ENCODE measurements at regions not wholly inside any gene's neighbourhood (a gene's known extent, or its start where the extent isn't known, plus 50 kb on each side); places are given as distances from the start of the nearest gene placed in this dataset.

- ATAC-seq (no peak), FAIRE-seq (no peak), DNase-seq (ENCODE audit: low read depth, low spot score) (no peak)
- WGBS (ENCODE audit: insufficient coverage, insufficient replicate concordance, low lambda C conversion rate, missing lambda C conversion rate), result 18% methylated on average over 1 of the region's 1 CpG
- ChIA-PET CTCF (no interaction called here), RAD21 (ENCODE audit: unreplicated experiment) (no interaction called here), SMC1A (ENCODE audit: uncharacterized antibody, unreplicated experiment) (no interaction called here), POLR2A (no interaction called here)
- intact Hi-C loops (cut with micrococcal nuclease; ENCODE audit: unreplicated experiment) (no loop called here), in situ Hi-C loops (cut with MboI) (no loop called here)
- Histone ChIP-seq H3K9ac (ENCODE audit: control insufficient read depth, insufficient read depth, low read length) (no peak overlapping the region), H3K27me3 (replicated peaks in 1 of 2; ENCODE audit: control insufficient read depth in 2 of 2, insufficient read depth in 2 of 2, low read length in 1 of 2) (peaks cover 0 to 2% of the 10 kb centered on the region in 2 experiments; a peak in 1 of 4 replicates), H3K4me1 (ENCODE audit: control insufficient read depth, insufficient read depth, low read length) (no peaks in the 10 kb centered on the region), H3K27ac (ENCODE audit: control insufficient read depth, insufficient read depth) (no peak overlapping the region), H3K36me3 (ENCODE audit: control insufficient read depth in 2 of 2, insufficient read depth in 2 of 2, low read length in 1 of 2) (no peaks in the 10 kb centered on the region), H4K20me1 (ENCODE audit: control insufficient read depth, insufficient read depth) (no peaks in the 10 kb centered on the region), H2AFZ (ENCODE audit: control insufficient read depth, low read depth, low read length) (no peak overlapping the region), H3K9me3 (replicated peaks; ENCODE audit: control insufficient read depth, insufficient read depth, low read length) (no peaks in the 10 kb centered on the region), H3K4me3 (no peak overlapping the region), H3K4me2 (ENCODE audit: control insufficient read depth, insufficient read depth) (no peak overlapping the region), H3K79me2 (ENCODE audit: control insufficient read depth, insufficient read depth, low read length) (no peaks in the 10 kb centered on the region)
- no TSS peak for BruUV-seq (replicated peaks)
- no peak for TF ChIP-seq CEBPB (IDR thresholded peaks at IDR 0.05; ENCODE audit: borderline replicate concordance in 1 of 2, low read depth in 2 of 2, low read length in 2 of 2)
- TF ChIP-seq SP1 (IDR thresholded peaks at IDR 0.05; ENCODE audit: low read depth, low read length), result no peak
- no peak for TF ChIP-seq ESRRA (IDR thresholded peaks at IDR 0.05; ENCODE audit: low read length)
- no peak for TF ChIP-seq IRF4 (IDR thresholded peaks at IDR 0.05; ENCODE audit: low read depth, low read length)
- no peak for TF ChIP-seq MLLT1 (IDR thresholded peaks at IDR 0.05)
- TF ChIP-seq TCF3 (IDR thresholded peaks at IDR 0.05; ENCODE audit: borderline replicate concordance, insufficient read depth, low read depth, low read length), result no peak
- TF ChIP-seq RFX5 (IDR thresholded peaks at IDR 0.05; ENCODE audit: low read depth, low read length), result no peak
- TF ChIP-seq HDAC6 (IDR thresholded peaks at IDR 0.05; ENCODE audit: unreplicated experiment), result no peak
- TF ChIP-seq CTCF (IDR thresholded peaks at IDR 0.05 in 2 of 3, conservative IDR thresholded peaks at IDR 0.05 in 1 of 3; ENCODE audit: control insufficient read depth in 2 of 3, extremely low read depth in 1 of 3, insufficient read depth in 1 of 3, low read depth in 3 of 3, low read length in 3 of 3), result no peak
These were observed 216.3 kb downstream of the TEX36 start for GRCh38 chr10:125466685-125467084.
